ENCODE measurements at regions not wholly inside any gene's neighbourhood (a gene's known extent, or its start where the extent isn't known, plus 50 kb on each side); places are given as distances from the start of the nearest gene placed in this dataset.

- DNase-seq (ENCODE audit: low read depth), result no peak
- TF ChIP-seq CTCF (IDR thresholded peaks at IDR 0.05; ENCODE audit: low read length, missing control alignments), result no peak
- no peak overlapping the region for H3K4me3 ChIP-seq (replicated peaks; ENCODE audit: low read depth, low read length)
Measured at GRCh38 chrX:8873102-8873501, 71.9 kb upstream of the FAM9A start.

DNA sequence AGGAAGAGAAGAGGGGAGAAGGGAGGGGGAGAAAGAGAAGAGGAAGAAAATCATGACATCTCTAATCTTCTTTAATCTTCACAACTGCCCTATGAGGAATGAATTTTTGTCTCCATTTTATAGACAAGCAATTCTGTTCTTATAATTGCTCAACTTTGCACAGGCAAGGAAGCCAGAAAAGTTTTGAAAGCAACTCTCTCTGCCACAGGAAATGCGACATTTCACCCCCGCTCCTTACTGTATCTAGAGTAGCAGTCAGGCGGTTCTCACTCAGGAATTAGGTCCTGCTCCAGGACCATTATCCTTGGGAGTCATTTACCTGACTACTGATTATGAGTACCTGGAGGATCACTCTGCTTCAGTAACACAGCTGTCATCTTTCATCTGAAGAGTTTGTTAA is 69.2 kb upstream of the FAM9A start:
- peak; percentile 51 for DNase-seq (ENCODE audit: low read depth)
- H3K4me3 ChIP-seq (replicated peaks; ENCODE audit: low read depth, low read length), result no peak overlapping the region
- TF ChIP-seq CTCF (IDR thresholded peaks at IDR 0.05; ENCODE audit: low read length, missing control alignments), result no peak

DNA sequence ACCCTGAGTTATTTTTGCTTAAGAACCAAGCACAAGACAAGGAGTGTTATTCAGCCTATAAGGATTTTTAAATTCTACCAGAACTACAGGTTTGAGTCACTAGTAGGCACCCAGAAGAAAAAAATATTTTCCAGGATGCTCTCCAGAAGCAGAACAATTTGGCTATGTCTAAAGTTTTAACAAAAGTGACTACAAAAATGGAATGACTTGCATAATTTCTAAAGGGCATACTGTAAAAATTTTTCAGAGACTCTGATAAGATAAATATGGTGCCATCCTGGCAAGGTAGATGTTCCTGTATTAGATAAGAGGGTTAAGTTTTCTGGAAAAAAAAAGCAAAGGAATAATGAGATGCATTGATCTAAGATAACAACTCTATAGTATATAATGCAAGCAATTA is 68.6 kb upstream of the FAM9A start:
- TF ChIP-seq CTCF (IDR thresholded peaks at IDR 0.05; ENCODE audit: low read length, missing control alignments), result no peak
- no peak for DNase-seq (ENCODE audit: low read depth)
- H3K4me3 ChIP-seq (replicated peaks; ENCODE audit: low read depth, low read length), result no peak overlapping the region

DNA sequence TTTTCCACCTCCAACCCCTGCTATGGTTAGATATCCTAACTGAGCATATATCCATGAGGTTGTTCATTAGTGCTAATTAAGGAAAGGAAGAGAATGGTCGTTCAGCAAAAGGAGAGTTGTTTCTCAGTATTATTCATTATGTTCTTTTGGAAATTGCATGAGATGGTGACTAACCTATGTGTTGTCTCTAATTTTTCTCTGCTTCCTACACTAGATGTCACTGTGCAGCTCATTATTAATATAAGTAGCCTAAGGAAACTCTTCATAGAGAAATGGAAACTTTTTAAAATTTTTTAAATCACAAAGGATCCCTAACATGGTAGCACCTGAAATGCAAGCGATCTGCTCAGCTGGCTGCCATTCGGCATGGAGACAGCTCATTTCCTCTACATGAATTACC is 67.7 kb upstream of the FAM9A start:
- DNase-seq (ENCODE audit: low read depth), result peak; percentile 50
- TF ChIP-seq CTCF (IDR thresholded peaks at IDR 0.05; ENCODE audit: low read length, missing control alignments), result peak; percentile 37
- no peak overlapping the region for H3K4me3 ChIP-seq (replicated peaks; ENCODE audit: low read depth, low read length)

DNA sequence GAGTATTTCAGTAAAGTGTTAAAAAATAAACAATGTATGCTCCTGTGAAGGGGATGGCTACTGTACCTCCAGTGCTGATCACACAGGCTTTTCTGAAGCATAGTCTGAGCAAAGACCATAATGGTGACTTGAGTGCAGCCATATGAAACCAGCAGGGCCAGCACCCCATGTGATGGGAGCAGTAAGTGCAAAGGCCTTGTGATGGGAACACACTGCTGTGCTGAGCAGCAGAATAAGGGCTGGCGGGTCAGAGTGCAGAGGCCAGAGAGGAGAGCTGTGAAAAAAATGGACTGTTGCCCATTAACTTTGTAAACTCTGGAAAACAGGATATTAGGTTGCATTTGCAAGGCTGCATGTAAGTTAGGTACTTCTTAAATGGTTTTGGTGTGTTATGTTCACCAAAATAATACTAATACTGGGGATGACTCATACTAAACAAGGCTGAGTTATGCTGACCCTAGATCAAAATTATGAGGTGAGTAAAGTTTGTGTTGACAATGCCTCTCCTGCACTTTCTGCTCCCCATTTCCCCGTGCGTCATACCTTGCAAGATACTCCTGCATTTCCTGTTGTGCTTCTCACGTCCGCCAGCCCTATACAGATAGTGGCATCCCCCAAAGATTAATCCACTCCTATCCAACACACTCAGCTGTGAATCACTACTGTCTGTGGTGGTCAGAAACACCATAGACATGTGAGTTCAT is 67.0 kb upstream of the FAM9A start:
- peak; percentile 82 for DNase-seq (ENCODE audit: low read depth)
- no peak for TF ChIP-seq CTCF (IDR thresholded peaks at IDR 0.05; ENCODE audit: low read length, missing control alignments)
- no peak overlapping the region for H3K4me3 ChIP-seq (replicated peaks; ENCODE audit: low read depth, low read length)

DNA sequence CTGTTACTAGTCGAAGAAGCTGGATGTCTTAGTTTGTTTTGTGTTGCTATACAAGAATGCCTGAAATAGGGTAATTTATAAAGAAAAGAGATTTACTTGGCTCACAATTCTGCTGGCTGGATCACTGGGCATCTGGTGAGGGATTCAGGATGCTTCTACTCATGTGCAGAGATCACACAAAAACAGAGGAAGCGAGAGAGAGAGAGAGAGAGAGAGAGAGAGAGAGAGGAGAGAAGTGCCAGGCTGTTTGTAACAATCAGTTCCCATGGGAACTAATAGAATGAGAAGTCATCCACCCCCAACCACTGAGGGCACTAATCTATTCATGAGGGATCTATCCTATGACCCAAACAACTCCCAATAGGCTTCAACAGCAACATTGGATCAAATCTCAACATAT is 66.2 kb upstream of the FAM9A start:
- DNase-seq (ENCODE audit: low read depth), result peak; percentile 29
- TF ChIP-seq CTCF (IDR thresholded peaks at IDR 0.05; ENCODE audit: low read length, missing control alignments), result no peak
- H3K4me3 ChIP-seq (replicated peaks; ENCODE audit: low read depth, low read length), result no peak overlapping the region

DNA sequence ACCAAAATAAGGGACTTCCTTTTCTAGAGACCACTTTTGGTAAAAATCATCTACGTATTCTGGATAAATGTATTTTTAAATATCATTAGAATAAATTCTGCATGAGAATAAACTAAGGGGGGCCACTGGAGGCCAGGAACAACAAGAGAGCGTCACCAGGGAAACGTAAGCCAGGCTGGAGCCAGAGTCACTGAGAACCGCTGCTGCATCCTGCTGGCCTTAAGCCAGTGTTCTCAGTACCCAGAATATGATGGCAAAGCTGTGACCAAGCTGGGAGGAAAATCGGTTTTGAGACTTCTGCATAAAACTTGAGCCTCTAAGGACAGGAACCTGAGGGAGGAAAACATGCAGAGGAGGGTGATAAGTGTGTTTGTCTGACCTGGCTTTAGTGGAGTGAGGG is 63.0 kb upstream of the FAM9A start:
- no peak for TF ChIP-seq CTCF (IDR thresholded peaks at IDR 0.05; ENCODE audit: low read length, missing control alignments)
- no peak overlapping the region for H3K4me3 ChIP-seq (replicated peaks; ENCODE audit: low read depth, low read length)
- DNase-seq (ENCODE audit: low read depth), result peak; percentile 24
